NCI-H1694 treated with DMSO at 0.1 percent for 48 hours (cell line): ENCODE measurements at regions not wholly inside any gene's neighbourhood (a gene's known extent, or its start where the extent isn't known, plus 50 kb on each side); places are given as distances from the start of the nearest gene placed in this dataset.
"Not testable (repeated sequence)": the region's sequence is repeated elsewhere in the genome, so short reads cannot be mapped to it uniquely, and the experiment has no call there.

ENCODE experiments used
- DNase-seq: peaks from one replicate; lab custom pipeline; 2025; lab: John Stamatoyannopoulos, UW

DNA sequence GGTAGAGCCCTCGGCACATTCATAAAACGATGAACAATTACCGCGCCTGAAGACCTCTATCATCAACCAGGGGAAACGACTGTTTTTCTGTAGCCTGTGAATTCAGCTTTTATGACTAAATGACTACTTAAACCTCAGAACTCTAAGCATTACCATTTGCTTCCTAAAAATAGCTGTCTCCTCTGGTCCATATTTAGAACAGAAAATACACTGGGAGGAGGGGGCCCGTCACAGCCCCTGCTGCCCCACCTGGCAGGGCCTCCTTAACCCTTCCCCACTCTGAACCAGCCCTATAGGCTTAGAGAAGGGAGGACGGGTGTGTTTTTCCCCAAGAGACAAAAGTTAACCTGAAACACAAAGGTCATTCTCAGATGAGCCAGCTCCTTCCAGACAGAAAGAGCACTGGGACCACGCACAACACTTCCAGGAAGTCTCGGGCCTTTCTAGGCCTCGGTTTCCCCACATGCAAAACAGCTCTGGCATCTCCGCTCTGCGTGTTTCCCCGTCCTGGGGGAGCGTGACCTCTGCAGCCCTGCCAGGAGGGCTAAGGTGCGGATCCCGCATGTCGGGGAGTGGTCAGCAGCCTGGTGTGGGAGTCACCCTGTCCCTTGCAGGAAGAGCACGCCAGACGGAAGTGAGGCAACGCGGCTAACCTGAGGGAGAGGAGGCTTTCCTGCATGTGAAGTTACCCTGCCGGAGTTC, 193.9 kb downstream of the DLL1 start:
- DNase-seq, result no peak

GRCh38 chr6:170096191-170096802, 194.6 kb downstream of the DLL1 start:
- no peak for DNase-seq

DNA sequence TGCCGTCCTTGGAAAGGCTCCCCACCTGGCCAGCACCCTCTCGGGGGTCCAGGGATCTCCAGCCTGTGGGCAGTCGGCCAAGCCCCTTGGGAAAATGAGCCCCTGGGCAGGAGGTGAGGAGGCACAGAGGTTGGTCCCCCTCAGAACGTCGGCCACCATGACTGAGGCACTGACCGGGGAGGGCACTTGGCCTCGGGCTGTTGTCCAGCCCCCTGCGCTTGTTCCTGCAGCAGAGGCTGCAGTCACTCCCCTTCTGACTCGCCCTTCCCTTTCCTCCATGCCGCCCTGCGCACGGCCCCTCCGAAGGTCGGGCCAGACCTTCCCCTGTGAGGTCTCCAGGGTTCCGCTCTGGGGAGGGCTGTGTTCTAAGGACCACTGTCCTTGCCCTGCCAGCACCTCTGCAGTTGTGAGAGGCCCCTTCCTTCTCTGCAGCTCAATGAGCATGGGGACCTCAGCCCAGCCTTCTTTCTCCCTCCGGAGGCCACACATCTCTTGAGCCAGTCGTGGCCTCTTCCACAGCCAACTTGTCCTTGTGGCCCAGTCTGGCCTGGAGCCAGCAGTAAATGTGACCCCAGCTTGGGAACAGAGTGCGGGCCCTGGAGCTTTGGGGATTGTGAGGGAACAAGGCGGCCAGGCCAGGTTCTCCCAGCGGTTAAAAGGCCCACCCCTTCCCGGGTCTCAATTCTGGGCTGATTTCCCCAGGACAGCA, 195.5 kb downstream of the DLL1 start:
- DNase-seq, result no peak

DNA sequence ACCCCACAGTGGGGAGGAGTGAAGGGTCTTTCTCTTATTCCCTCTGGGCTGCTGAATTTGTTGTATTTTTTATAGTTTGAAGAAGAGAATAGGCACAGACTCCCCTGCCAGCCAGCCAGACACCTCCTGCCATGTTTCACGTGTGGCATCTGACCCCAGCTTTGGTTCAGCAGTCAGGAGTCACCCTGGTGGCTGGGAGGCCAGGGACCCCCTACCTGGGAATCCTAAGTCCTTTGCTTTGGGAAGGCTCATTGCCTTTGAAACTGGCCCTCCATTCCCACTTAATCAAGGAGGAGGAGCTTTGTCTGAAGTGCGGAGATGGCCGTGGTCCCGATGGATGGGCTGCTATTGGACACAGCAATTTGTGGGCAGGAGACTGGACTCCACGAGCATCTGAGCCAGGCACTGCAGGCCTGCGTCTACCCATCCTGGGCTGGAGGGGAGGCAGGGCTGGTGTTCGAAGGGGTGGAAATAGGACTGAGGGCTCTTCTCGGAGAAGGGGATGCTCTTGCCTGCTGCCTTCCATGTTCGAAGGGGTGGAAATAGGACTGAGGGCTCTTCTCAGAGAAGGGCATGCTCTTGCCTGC, 196.1 kb downstream of the DLL1 start:
- no peak for DNase-seq

DNA sequence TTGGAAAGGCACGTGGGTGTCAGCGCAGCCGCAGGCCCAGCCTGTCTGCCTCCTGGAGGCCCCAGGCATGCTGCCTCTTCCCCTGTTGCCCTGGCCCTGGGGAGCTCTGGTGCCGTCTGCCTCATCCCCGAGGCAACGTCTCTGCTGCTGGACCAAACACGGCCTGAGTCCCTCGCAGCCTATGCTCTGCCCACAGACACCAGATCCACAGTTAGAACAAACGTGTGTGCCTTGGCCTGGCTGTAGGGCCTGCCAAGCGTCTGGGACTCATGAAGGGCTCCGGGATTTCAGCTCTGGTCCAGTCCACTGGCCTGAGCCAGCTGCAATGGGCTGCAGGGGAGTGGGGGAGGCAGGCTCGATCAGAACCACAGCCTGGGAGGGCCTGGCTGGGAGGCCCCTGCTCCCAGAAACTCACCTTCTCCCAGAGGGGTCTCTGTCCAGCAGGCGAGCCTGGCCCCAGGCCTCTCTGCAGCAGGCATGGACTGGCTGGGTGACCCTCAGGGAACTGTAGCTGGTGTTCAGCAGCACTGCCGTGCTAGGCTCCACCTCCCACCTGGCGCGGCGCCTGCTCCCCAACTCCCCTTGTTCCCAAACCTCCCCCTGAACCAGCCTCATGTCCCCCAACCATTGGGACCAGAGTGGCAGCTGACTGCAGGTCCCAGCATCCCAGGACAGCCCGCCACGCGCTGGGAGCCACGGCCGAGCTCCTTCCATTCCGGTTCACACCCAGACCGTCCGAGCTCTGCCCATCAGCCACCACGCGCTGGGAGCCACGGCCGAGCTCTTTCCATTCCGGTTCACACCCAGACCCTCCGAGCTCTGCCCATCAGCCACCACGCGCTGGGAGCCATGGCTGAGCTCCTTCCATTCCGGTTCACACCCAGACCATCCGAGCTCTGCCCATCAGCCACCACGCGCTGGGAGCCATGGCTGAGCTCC, 197.0 kb downstream of the DLL1 start:
- no peak for DNase-seq

DNA sequence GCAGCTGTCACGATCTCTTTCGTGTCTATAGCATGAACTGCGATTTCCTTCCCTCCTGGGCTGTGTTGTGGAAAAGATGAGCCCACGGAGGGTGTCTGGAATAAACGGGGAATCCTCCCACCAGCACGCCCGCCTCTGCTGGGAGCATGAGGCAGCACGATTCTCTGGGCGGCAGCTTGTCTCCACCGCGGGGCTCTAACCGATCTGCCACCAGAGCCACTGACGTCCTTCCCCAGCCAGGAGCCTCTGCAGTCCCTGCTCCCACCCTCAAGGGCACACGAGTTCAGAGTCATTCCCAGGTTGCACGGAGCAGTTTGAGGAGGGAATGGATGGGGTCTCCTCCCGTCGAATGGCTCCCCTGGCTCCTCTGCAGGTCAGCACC, 197.6 kb downstream of the DLL1 start:
- no peak for DNase-seq

DNA sequence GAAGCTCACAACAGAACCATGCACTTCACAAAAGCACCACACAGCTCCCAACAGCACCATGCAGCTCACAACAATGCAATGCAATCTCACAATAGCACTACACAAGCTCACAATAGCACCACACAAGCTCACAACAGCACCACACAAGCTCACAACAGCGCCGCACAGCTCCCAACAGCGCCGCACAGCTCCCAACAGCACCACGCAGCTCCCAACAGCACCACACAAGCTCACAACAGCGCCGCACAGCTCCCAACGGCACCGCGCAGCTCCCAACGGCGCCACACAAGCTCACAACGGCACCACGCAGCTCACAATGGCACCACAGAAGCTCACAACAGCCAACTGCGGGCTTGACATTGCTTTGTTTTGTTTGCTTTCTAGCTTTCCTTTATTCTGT, 198.1 kb downstream of the DLL1 start:
- no peak for DNase-seq

DNA sequence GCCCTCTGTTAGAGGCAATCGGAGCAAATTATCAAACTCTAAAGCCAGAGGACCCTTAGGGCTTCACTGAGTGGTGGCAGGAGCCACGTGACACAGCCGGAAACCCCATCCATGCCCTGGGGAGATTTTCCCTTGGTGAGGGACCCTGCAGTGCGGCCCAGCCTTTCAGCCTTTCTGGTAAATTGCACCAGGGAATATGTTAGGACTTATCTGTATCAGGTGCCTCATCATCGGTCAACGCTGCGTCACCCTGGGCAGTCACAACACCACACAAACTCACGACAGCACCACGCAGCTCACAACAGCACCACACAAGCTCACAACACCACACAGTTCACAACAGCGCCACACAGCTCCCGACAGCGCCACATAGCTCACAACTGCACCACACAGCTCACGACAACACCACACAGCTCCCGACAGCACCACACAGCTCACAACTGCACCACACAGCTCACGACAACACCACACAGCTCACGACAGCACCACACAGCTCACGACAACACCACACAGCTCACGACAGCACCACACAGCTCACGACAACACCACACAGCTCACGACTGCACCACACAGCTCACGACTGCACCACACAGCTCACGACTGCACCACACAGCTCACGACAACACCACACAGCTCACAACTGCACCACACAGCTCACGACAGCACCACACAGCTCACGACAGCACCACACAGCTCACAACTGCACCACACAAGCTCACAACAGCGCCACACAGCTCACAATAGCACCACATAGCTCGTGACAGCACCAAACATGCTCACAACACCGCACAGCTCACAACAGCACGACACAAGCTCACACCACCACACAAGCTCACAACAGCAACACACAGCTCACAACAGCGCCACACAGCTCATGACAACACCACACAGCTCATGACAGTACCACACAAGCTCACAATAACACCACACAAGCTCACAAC, 199.0 kb downstream of the DLL1 start:
- no peak for DNase-seq

- DNase-seq, result no peak
Observed at GRCh38 chr6:170091000-170091638, 199.8 kb downstream of the DLL1 start.

DNA sequence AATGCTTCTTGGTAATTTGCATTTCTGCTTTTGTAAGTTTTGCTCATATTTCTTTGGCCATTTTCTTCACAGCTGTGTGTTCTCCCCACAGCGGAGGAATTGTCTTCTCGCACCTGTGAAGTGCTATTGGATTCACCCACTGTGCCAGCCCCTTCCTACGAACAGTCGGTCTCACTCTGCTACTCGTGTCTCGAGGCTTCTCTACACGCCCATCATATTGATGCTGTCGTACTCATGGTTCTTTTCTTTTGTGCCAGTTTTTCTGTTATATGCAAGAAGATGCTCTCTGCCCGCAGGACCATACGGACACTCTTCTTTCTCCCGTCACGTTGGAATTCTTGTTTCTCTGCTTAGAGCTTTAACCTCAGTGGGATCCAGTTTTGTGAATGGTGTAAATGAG, 200.3 kb downstream of the DLL1 start:
- no peak for DNase-seq

GRCh38 chr6:170089963-170090362, 200.9 kb downstream of the DLL1 start:
- DNase-seq, result no peak

GRCh38 chr6:170088582-170088955, 202.3 kb downstream of the DLL1 start:
- DNase-seq, result no peak

DNA sequence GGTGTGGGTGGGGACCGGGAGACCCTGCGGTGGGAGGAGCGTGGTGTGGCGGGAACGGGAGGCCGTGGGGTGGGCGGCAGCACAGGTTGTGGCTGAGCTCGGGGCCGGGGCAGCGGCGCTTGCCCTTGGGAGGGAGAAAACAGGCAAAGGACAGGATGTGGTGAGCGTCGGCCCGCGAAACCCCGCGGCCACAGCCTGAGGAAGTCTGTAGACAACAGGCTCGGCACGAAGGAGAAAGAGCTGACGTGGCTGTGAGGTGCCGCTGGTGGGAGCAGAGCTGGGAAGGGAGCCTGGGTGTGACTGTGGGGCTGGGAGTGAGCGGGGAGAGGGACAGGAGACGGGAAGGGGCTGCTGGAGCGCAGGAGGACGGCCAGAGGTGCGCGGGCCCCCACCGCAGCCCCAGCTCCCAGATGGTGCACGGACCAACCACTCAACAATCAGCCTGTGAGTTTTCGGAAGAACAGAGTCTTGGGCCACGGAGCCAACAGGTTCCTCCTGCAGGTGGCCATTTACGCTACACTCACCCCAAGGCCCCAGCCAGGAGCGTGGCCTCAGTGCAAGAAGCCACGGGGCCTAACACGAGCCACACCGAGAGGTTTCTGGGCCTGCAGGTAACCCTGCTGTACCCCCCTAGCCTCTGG, 202.8 kb downstream of the DLL1 start:
- DNase-seq, result no peak

DNA sequence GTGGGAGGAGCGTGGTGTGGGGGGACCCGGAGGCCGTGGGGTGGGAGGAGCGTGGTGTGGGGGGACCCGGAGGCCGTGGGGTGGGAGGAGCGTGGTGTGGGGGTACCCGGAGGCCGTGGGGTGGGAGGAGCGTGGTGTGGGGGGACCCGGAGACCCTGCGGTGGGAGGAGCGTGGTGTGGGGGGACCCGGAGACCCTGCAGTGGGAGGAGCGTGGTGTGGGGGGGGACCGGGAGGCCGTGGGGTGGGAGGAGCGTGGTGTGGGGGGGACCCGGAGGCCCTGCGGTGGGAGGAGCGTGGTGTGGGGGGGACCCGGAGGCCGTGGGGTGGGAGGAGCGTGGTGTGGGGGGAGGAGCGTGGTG, 203.5 kb downstream of the DLL1 start:
- DNase-seq, result not testable (repeated sequence)

DNA sequence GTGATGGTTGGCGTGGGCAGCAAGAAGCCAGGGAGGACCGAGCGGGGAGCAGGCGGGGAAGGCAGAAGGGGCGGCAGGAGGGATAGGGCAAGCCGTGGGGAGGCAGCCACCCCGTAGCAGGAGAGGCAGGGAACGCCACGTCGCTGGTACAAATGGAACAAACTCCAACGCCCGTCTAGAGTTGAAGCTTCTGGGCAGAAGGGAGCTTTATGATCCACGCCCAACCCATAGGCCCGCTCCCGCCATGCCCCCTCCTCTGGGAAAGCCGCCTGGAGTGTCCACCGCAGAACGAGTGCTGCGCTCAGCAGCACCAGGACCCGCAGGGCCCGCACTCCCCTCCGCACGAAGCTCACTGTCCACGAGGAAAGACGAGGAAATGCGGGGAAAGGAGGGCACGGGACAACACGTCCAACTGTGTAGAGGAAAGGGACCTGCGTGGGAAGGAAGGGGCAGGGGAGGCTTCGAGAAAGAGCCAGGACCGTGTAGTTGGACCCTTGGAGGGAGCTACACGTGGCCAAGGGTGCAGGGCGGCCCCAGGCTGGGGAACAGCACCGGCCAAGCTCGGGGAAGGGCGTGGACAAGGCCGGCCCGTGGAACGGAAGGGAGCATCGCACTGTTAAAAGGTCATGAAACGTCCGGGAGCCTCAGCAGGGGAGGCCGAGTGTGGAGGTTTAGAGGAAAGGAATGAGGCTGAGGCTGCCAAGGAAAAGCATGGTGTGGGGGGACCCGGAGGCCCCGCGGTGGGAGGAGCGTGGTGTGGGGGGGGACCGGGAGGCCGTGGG, 204.0 kb downstream of the DLL1 start:
- DNase-seq, result no peak

DNA sequence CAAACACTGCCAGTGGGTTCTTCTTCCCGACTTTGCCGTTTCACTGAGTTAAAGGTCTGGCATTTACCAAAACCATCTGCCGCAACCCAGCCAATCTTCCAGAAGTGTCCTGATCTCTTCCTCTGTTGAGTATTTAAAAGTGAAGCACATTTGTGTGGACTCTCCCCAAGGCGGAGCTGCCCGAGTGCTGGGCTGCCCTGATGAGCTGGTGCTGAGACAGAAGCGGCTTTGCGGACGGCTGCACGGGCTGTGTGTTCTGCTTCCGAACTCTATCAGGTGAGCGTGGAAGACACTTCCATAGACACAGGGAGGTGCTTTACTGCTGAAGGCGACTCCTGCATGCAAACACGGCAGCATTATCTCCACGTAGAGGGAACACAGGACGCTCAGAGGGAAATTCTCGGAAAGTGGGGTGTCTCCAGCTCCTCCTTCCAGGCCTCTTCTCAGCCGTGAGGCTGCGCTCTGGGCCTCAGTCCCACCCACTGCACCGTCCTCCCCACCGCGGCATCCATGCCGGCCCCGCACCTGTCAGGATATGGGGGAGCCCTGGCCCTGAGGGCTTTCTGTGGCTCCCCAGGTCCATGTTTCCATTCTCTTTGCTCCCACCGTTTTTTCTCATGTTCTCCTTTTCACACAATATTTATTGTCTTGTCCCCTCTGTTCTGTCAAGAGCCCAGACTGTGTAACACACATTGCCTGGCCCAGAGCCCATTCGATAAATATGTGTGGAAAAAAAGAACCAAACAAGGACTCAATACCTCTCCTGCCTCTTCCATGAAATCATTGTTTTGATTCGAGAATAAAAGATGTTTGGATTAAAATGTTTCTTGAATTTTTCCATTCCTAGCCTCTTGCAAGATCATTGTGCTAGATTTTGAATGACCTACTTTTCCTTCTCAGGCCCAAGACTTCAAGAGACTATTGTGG, 205.1 kb downstream of the DLL1 start:
- DNase-seq, result no peak

- no peak for DNase-seq
Observed at GRCh38 chr6:170084166-170084730, 206.6 kb downstream of the DLL1 start.
